ENCODE measurements at regions not wholly inside any gene's neighbourhood (a gene's known extent, or its start where the extent isn't known, plus 50 kb on each side); places are given as distances from the start of the nearest gene placed in this dataset.

- CTCF ChIA-PET, result no interaction called here
Measured at GRCh38 chr12:58081488-58081887, 140.1 kb downstream of the ATP23 start.

GRCh38 chr12:58082996-58083395 lies 141.6 kb downstream of the ATP23 start:
- Histone ChIP-seq H3K36me3 (ENCODE audit: control insufficient read depth, insufficient read depth, low read length) (no peaks in the 10 kb centered on the region), H3K4me3 (ENCODE audit: low read depth, low read length) (no peak overlapping the region), H3K27me3 (ENCODE audit: control insufficient read depth, insufficient read depth, low read length) (no peaks in the 10 kb centered on the region; the same call in 1 of the 2 replicates)
- ChIA-PET POLR2A (no interaction called here), CTCF (no interaction called here)
- DNase-seq (ENCODE audit: low read depth), result no peak
- no peak for TF ChIP-seq CTCF (IDR thresholded peaks at IDR 0.05; ENCODE audit: insufficient read depth, low read depth, low read length)

More at GRCh38 chr12:58081488-58081887, 140.1 kb downstream of the ATP23 start:
- POLR2A ChIA-PET, result no interaction called here
- no peak overlapping the region for H3K4me3 ChIP-seq (ENCODE audit: low read depth, low read length)
- DNase-seq (ENCODE audit: low read depth), result no peak
- TF ChIP-seq CTCF (IDR thresholded peaks at IDR 0.05; ENCODE audit: insufficient read depth, low read depth, low read length), result no peak
- H3K36me3 ChIP-seq (ENCODE audit: control insufficient read depth, insufficient read depth, low read length), result no peaks in the 10 kb centered on the region
- H3K27me3 ChIP-seq (ENCODE audit: control insufficient read depth, insufficient read depth, low read length), result no peaks in the 10 kb centered on the region; the same call in 1 of the 2 replicates

GRCh38 chr12:58086006-58086405 lies 144.6 kb downstream of the ATP23 start:
- H3K4me3 ChIP-seq (ENCODE audit: low read depth, low read length), result no peak overlapping the region
- DNase-seq (ENCODE audit: low read depth), result no peak
- CTCF ChIA-PET, result no interaction called here
- POLR2A ChIA-PET, result no interaction called here
- TF ChIP-seq CTCF (IDR thresholded peaks at IDR 0.05; ENCODE audit: insufficient read depth, low read depth, low read length), result no peak
- H3K36me3 ChIP-seq (ENCODE audit: control insufficient read depth, insufficient read depth, low read length), result no peaks in the 10 kb centered on the region
- no peaks in the 10 kb centered on the region; the same call in 1 of the 2 replicates for H3K27me3 ChIP-seq (ENCODE audit: control insufficient read depth, insufficient read depth, low read length)

GRCh38 chr12:58086930-58087329 lies 145.6 kb downstream of the ATP23 start:
- no peak overlapping the region for H3K4me3 ChIP-seq (ENCODE audit: low read depth, low read length)
- ChIA-PET POLR2A (no interaction called here), CTCF (interaction anchor here (0.8 kb wide), 1 partner anchor 11 kb away, joined by 3 read pairs; no protein-coding TSS in a partner anchor)
- no peaks in the 10 kb centered on the region; the same call in 1 of the 2 replicates for H3K27me3 ChIP-seq (ENCODE audit: control insufficient read depth, insufficient read depth, low read length)
- no peak for TF ChIP-seq CTCF (IDR thresholded peaks at IDR 0.05; ENCODE audit: insufficient read depth, low read depth, low read length)
- H3K36me3 ChIP-seq (ENCODE audit: control insufficient read depth, insufficient read depth, low read length), result no peaks in the 10 kb centered on the region
- no peak for DNase-seq (ENCODE audit: low read depth)

- CTCF ChIA-PET, result interaction anchor here (0.8 to 2.2 kb wide), 2 partner anchors 10 to 18 kb away, joined by 3 to 7 read pairs; no protein-coding TSS in a partner anchor
- Histone ChIP-seq H3K36me3 (ENCODE audit: control insufficient read depth, insufficient read depth, low read length) (no peaks in the 10 kb centered on the region), H3K27me3 (ENCODE audit: control insufficient read depth, insufficient read depth, low read length) (no peaks in the 10 kb centered on the region; the same call in 1 of the 2 replicates), H3K4me3 (ENCODE audit: low read depth, low read length) (no peak overlapping the region)
- POLR2A ChIA-PET, result no interaction called here
- no peak for TF ChIP-seq CTCF (IDR thresholded peaks at IDR 0.05; ENCODE audit: insufficient read depth, low read depth, low read length)
- no peak for DNase-seq (ENCODE audit: low read depth)
Measured at GRCh38 chr12:58087423-58088127, 146.2 kb downstream of the ATP23 start.
